H1 (cell line): ENCODE measurements at regions not wholly inside any gene's neighbourhood (a gene's known extent, or its start where the extent isn't known, plus 50 kb on each side); places are given as distances from the start of the nearest gene placed in this dataset.

Experiments
- CTCF ChIA-PET: fragments of 300-600 bp; sonication (Branson Sonifier 250); formaldehyde crosslinking; loops from one replicate; lab custom pipeline; 2021; ENCODE audit not compliant: partially characterized antibody; lab: Charles Lee
- POLR2A ChIA-PET: fragments of 300-600 bp; sonication (Branson Sonifier 250); formaldehyde crosslinking; loops from one replicate; lab custom pipeline; 2021; ENCODE audit warnings: inconsistent platforms; ENCODE audit not compliant: partially characterized antibody; lab: Charles Lee
- DNase-seq, 2 experiments: peaks; one replicate each; pipeline versions ENCODE4 v3.0.0 to v3.0.0-alpha.2; 2010 to 2022; ENCODE audit warnings: low spot score in 2 of 2, low read depth in 1 of 2, mixed read lengths in 1 of 2
- FAIRE-seq: peaks from 2 replicates; lab custom pipeline; 2011; peaks lifted over from hg19 to GRCh38; lab: Jason Lieb, UNC
- H2AFZ ChIP-seq: 2 replicates; pipeline ENCODE4 v1.8.1; 2012; ENCODE audit warnings: low read length, inconsistent platforms
- H2AK5ac ChIP-seq: 2 replicates; pipeline ENCODE4 v1.6.1; 2013; ENCODE audit warnings: low read depth, low read length
- H2BK120ac ChIP-seq: replicated peaks from 2 replicates; pipeline ENCODE3; 2013; ENCODE audit warnings: low read depth, low read length, inconsistent platforms
- H2BK12ac ChIP-seq: 2 replicates; pipeline ENCODE4 v1.6.1; 2013; ENCODE audit warnings: low read depth, low read length
- H2BK15ac ChIP-seq: 2 replicates; pipeline ENCODE4 v1.6.1; 2013; ENCODE audit warnings: low read length
- H2BK20ac ChIP-seq: 2 replicates; pipeline ENCODE4 v1.6.1; 2013; ENCODE audit warnings: low read length
- H2BK5ac ChIP-seq: 2 replicates; pipeline ENCODE4 v1.6.1; 2013; ENCODE audit warnings: low read depth, low read length
- H3K14ac ChIP-seq: 2 replicates; pipeline ENCODE4 v1.6.1; 2013; ENCODE audit warnings: inconsistent platforms; ENCODE audit not compliant: insufficient read length
- H3K18ac ChIP-seq: 2 replicates; pipeline ENCODE4 v1.6.1; 2013; ENCODE audit warnings: low read length; ENCODE audit errors: extremely low read depth
- H3K23ac ChIP-seq: 2 replicates; pipeline ENCODE4 v1.6.1; 2013; ENCODE audit warnings: inconsistent platforms; ENCODE audit not compliant: insufficient read length
- H3K23me2 ChIP-seq: 2 replicates; pipeline ENCODE4 v1.6.1; 2013; ENCODE audit warnings: low read depth, low read length
- H3K27ac ChIP-seq: 2 replicates; pipeline ENCODE4 v1.6.1; 2011; ENCODE audit warnings: low read depth, low read length, inconsistent platforms
- H3K27me3 ChIP-seq, 4 experiments: replicated peaks in 1 of 4; 1 replicate in 1 of 4; 2 replicates in 3 of 4; pipeline versions ENCODE4 v1.6.1 to v1.8.1; 2011 to 2013; ENCODE audit warnings: low read length in 3 of 4, mild to moderate bottlenecking in 3 of 4, inconsistent platforms in 2 of 4, mixed read lengths in 2 of 4, moderate library complexity in 1 of 4; ENCODE audit not compliant: control insufficient read depth in 3 of 4, insufficient read depth in 3 of 4; ENCODE audit errors: extremely low read depth in 1 of 4
- H3K36me3 ChIP-seq, 4 experiments: 2 replicates each; pipeline versions ENCODE4 v1.6.1 to v1.8.1; 2011 to 2013; ENCODE audit warnings: mild to moderate bottlenecking in 4 of 4, low read length in 3 of 4, moderate library complexity in 2 of 4, control low read depth in 1 of 4, inconsistent platforms in 1 of 4; ENCODE audit not compliant: insufficient read depth in 4 of 4, control insufficient read depth in 2 of 4
- H3K4ac ChIP-seq: replicated peaks from 2 replicates; pipeline ENCODE3; 2013; ENCODE audit warnings: low read length, low read depth, mixed read lengths, inconsistent platforms; ENCODE audit not compliant: insufficient read length
- H3K4me1 ChIP-seq, 4 experiments: replicated peaks in 1 of 4; 1 replicate in 1 of 4; 2 replicates in 3 of 4; pipeline versions ENCODE4 v1.6.1 to v1.8.1; 2011 to 2013; ENCODE audit warnings: low read length in 3 of 4, inconsistent platforms in 2 of 4, mixed read lengths in 1 of 4; ENCODE audit not compliant: insufficient read depth in 4 of 4, control insufficient read depth in 3 of 4
- H3K4me2 ChIP-seq, 2 experiments: 2 replicates each; pipeline versions ENCODE4 v1.6.1 to v1.8.1; 2011 to 2013; ENCODE audit warnings: low read depth in 2 of 2, low read length in 2 of 2, control low read depth in 1 of 2, inconsistent platforms in 1 of 2, mild to moderate bottlenecking in 1 of 2; ENCODE audit not compliant: insufficient read depth in 1 of 2
- H3K4me3 ChIP-seq, 4 experiments: fragments of 200-600, 300-600 bp in 1 of 4; sonication (generic), shearing (Covaris generic), sonication (Bioruptor Twin) in 1 of 4; 2 replicates each; pipeline versions ENCODE4 v1.5.1 to v1.8.1; 2011 to 2016; ENCODE audit warnings: low read length in 4 of 4, low read depth in 3 of 4, control low read depth in 2 of 4, inconsistent platforms in 2 of 4, mild to moderate bottlenecking in 2 of 4, mixed read lengths in 1 of 4, moderate library complexity in 1 of 4; ENCODE audit not compliant: insufficient read depth in 2 of 4; ENCODE audit errors: extremely low read depth in 1 of 4
- H3K56ac ChIP-seq: replicated peaks from 2 replicates; pipeline ENCODE3; 2013; ENCODE audit warnings: low read depth, mild to moderate bottlenecking, mixed read lengths, low read length, inconsistent platforms; ENCODE audit not compliant: insufficient read length
- H3K79me1 ChIP-seq: 2 replicates; pipeline ENCODE4 v1.6.1; 2013; ENCODE audit warnings: low read depth, low read length, control low read depth
- H3K79me2 ChIP-seq, 2 experiments: 2 replicates each; pipeline versions ENCODE4 v1.6.1 to v1.8.1; 2012 to 2013; ENCODE audit warnings: low read length in 2 of 2, mild to moderate bottlenecking in 2 of 2, inconsistent platforms in 1 of 2; ENCODE audit not compliant: insufficient read depth in 2 of 2, control insufficient read depth in 1 of 2
- H3K9ac ChIP-seq, 4 experiments: replicated peaks in 1 of 4; 1 replicate in 1 of 4; 2 replicates in 3 of 4; pipeline versions ENCODE4 v1.6.1 to v1.8.1; 2011 to 2013; ENCODE audit warnings: low read depth in 3 of 4, low read length in 3 of 4, control low read depth in 2 of 4, mild to moderate bottlenecking in 2 of 4, moderate library complexity in 2 of 4, inconsistent platforms in 1 of 4; ENCODE audit errors: extremely low read depth in 1 of 4
- H3K9me3 ChIP-seq, 2 experiments: 2 replicates each; pipeline versions ENCODE4 v1.6.1 to v1.8.1; 2012 to 2013; ENCODE audit warnings: mild to moderate bottlenecking in 2 of 2, moderate library complexity in 2 of 2, control low read depth in 1 of 2, inconsistent platforms in 1 of 2, low read depth in 1 of 2, low read length in 1 of 2, mixed read lengths in 1 of 2; ENCODE audit not compliant: insufficient read depth in 2 of 2
- H4K20me1 ChIP-seq, 2 experiments: replicated peaks in 1 of 2; 2 replicates each; pipeline versions ENCODE3 to v1.8.1; 2011 to 2013; ENCODE audit warnings: inconsistent platforms in 2 of 2, low read length in 2 of 2, mild to moderate bottlenecking in 1 of 2; ENCODE audit not compliant: insufficient read depth in 2 of 2, control insufficient read depth in 1 of 2
- H4K5ac ChIP-seq: 2 replicates; pipeline ENCODE4 v1.6.1; 2013; ENCODE audit warnings: low read length, low read depth, mixed read lengths, inconsistent platforms; ENCODE audit not compliant: insufficient read length
- H4K8ac ChIP-seq: 2 replicates; pipeline ENCODE4 v1.8.0; 2013; ENCODE audit warnings: mild to moderate bottlenecking, moderate library complexity, low read length, inconsistent platforms; ENCODE audit not compliant: insufficient read depth; ENCODE audit errors: extremely low read depth
- H4K91ac ChIP-seq: replicated peaks from 2 replicates; pipeline ENCODE3; 2013; ENCODE audit warnings: low read length, mixed read lengths, inconsistent platforms; ENCODE audit not compliant: insufficient read length
- BCL11A ChIP-seq, 2 experiments: IDR thresholded peaks; one replicate each; pipeline ENCODE4 v1.6.1; 2011; ENCODE audit warnings: low read depth in 2 of 2, low read length in 2 of 2, mild to moderate bottlenecking in 2 of 2
- BRCA1 ChIP-seq: IDR thresholded peaks from 2 replicates; pipeline ENCODE4 v1.6.1; 2012; ENCODE audit warnings: low read depth, low read length, improper control_type of control experiment
- CHD2 ChIP-seq: IDR thresholded peaks from 2 replicates; pipeline ENCODE4 v1.6.1; 2012; ENCODE audit warnings: low read length, improper control_type of control experiment
- CREB1 ChIP-seq: IDR thresholded peaks from 2 replicates; pipeline ENCODE4 v1.6.1; 2012; ENCODE audit warnings: inconsistent platforms
- EP300 ChIP-seq, 2 experiments: IDR thresholded peaks; 1 replicate in 1 of 2; 2 replicates in 1 of 2; pipeline ENCODE4 v1.6.1; 2011 to 2012; ENCODE audit warnings: low read depth in 2 of 2, low read length in 2 of 2, mild to moderate bottlenecking in 2 of 2, borderline replicate concordance in 1 of 2, inconsistent platforms in 1 of 2, moderate library complexity in 1 of 2
- FOSL1 ChIP-seq: IDR thresholded peaks from 2 replicates; pipeline ENCODE4 v1.6.1; 2011; ENCODE audit warnings: mild to moderate bottlenecking, low read depth, low read length, moderate library complexity; ENCODE audit not compliant: insufficient read depth
- GABPA ChIP-seq: IDR thresholded peaks from 2 replicates; pipeline ENCODE4 v1.6.1; 2011; ENCODE audit warnings: mild to moderate bottlenecking, low read length, moderate library complexity, borderline replicate concordance; ENCODE audit not compliant: insufficient read depth
- GTF2F1 ChIP-seq: IDR thresholded peaks from 2 replicates; pipeline ENCODE4 v1.6.1; 2012; ENCODE audit warnings: low read depth, low read length, improper control_type of control experiment, borderline replicate concordance
- JUND ChIP-seq: IDR thresholded peaks from 2 replicates; pipeline ENCODE4 v1.6.1; 2011; ENCODE audit warnings: mild to moderate bottlenecking, improper control_type of control experiment, low read length
- KDM4A ChIP-seq: IDR thresholded peaks from one replicate; pipeline ENCODE4 v1.7.1; 2012; ENCODE audit warnings: low read depth, mild to moderate bottlenecking, moderate library complexity, low read length, inconsistent platforms; ENCODE audit not compliant: severe bottlenecking
- KDM5A ChIP-seq: fragments of 200-600 bp; IDR thresholded peaks from 2 replicates; pipeline ENCODE4 v1.7.1; 2012; ENCODE audit warnings: mild to moderate bottlenecking, low read length, inconsistent platforms, mixed read lengths
- SAP30 ChIP-seq: fragments of 300-600 bp; sonication (generic); IDR thresholded peaks from 2 replicates; pipeline ENCODE4 v1.7.1; 2012; ENCODE audit warnings: low read length, moderate library complexity, mild to moderate bottlenecking, inconsistent platforms; ENCODE audit not compliant: insufficient read depth, insufficient replicate concordance
- SP4 ChIP-seq: IDR thresholded peaks from 2 replicates; pipeline ENCODE4 v1.6.1; 2012; ENCODE audit warnings: low read length, inconsistent platforms
- SRF ChIP-seq: IDR thresholded peaks from 2 replicates; pipeline ENCODE4 v1.6.1; 2011; ENCODE audit warnings: mild to moderate bottlenecking, low read depth, low read length, moderate library complexity
- SUZ12 ChIP-seq: fragments of 200-600 bp; sonication (generic); IDR thresholded peaks from 2 replicates; pipeline ENCODE4 v1.6.1; 2012; ENCODE audit warnings: mild to moderate bottlenecking, inconsistent platforms, low read length, moderate library complexity, mixed read lengths
- TAF7 ChIP-seq: optimal IDR thresholded peaks from 2 replicates; pipeline ENCODE3; 2011; ENCODE audit warnings: low read depth, mild to moderate bottlenecking, inconsistent platforms, low read length, moderate library complexity, borderline replicate concordance
- WGBS, 2 experiments: shearing (Covaris generic) in 1 of 2; methylation state at CpG; one replicate each; pipeline versions ENCODE4 v1.1.6 to v1.1.7; 2013 to 2015; ENCODE audit warnings: low lambda C conversion rate in 2 of 2, mixed read lengths in 2 of 2, inconsistent platforms in 1 of 2, low coverage in 1 of 2, missing lambda C conversion rate in 1 of 2; ENCODE audit not compliant: insufficient replicate concordance in 2 of 2, insufficient coverage in 1 of 2, insufficient read length in 1 of 2; ENCODE audit errors: extremely low coverage in 1 of 2, missing lambda C conversion rate in 1 of 2; 5-methylcytosine and 5-hydroxymethylcytosine counted together

GRCh38 chr1:30248373-30248772, 475.0 kb downstream of the MATN1 start:
- Histone ChIP-seq H4K5ac (no peak overlapping the region), H3K4me1 (no peaks in the 10 kb centered on the region), H3K18ac (no peak overlapping the region), H3K4me3 (no peak overlapping the region), H4K8ac (no peak overlapping the region), H3K27me3 (no peaks in the 10 kb centered on the region; a peak in 1 of 7 replicates), H2AK5ac (no peak overlapping the region), H2BK120ac (no peak overlapping the region), H3K9ac (no peak overlapping the region), H3K79me1 (no peaks in the 10 kb centered on the region), H4K20me1 (no peaks in the 10 kb centered on the region), H2BK12ac (no peak overlapping the region), H3K4ac (no peak overlapping the region), H3K14ac (no peak overlapping the region), H2BK20ac (no peak overlapping the region), H3K36me3 (no peaks in the 10 kb centered on the region), H2BK15ac (no peak overlapping the region), H3K23me2 (no peaks in the 10 kb centered on the region), H3K23ac (no peak overlapping the region), H2AFZ (no peak overlapping the region), H3K9me3 (no peaks in the 10 kb centered on the region), H3K79me2 (no peaks in the 10 kb centered on the region), H2BK5ac (no peak overlapping the region), H4K91ac (no peak overlapping the region), H3K4me2 (no peak overlapping the region), H3K27ac (no peak overlapping the region), H3K56ac (no peak overlapping the region)
- POLR2A ChIA-PET, result no interaction called here
- no peak for DNase-seq
- FAIRE-seq, result no peak
- WGBS, 2 experiments, result 97% methylated on average over 3 of the region's 3 CpGs; no CpG with 5 or more reads in 1 of the 2 experiments
- CTCF ChIA-PET, result interaction anchor here (1.6 to 1.7 kb wide), 2 partner anchors 15 to 74 kb away, joined by 3 to 8 read pairs; no protein-coding TSS in a partner anchor
- TF ChIP-seq FOSL1 (no peak), BCL11A (IDR thresholded peaks at IDR 0.05; ENCODE audit: low read depth in 2 of 2, low read length in 2 of 2) (no peak), SRF (no peak), JUND (no peak), SAP30 (no peak), TAF7 (no peak), SUZ12 (no peak), GTF2F1 (no peak), BRCA1 (no peak), SP4 (no peak), KDM4A (no peak), CHD2 (no peak), KDM5A (no peak), CREB1 (no peak), GABPA (no peak), EP300 (IDR thresholded peaks at IDR 0.05; ENCODE audit: borderline replicate concordance in 1 of 2, low read depth in 2 of 2, low read length in 2 of 2) (no peak)
